GM23248 (cell line): ENCODE measurements at regions not wholly inside any gene's neighbourhood (a gene's known extent, or its start where the extent isn't known, plus 50 kb on each side); places are given as distances from the start of the nearest gene placed in this dataset.

Experiments used
- DNase-seq: peaks from one replicate; pipeline ENCODE4 v3.0.0-alpha.2; 2015
- H2AFZ ChIP-seq: fragments of 200-600 bp; sonication (generic); 2 replicates; pipeline ENCODE4 v1.6.1; 2016; ENCODE audit warnings: antibody characterized with exemption
- H3F3A ChIP-seq: fragments of 200-600 bp; sonication (generic); 2 replicates; pipeline ENCODE4 v1.6.1; 2016; ENCODE audit warnings: mild to moderate bottlenecking, antibody characterized with exemption, mixed run types; ENCODE audit not compliant: insufficient read depth
- H3K27ac ChIP-seq: fragments of 200-600 bp; sonication (generic); 2 replicates; pipeline ENCODE4 v1.5.1; 2016; ENCODE audit warnings: mild to moderate bottlenecking
- H3K27me3 ChIP-seq: fragments of 200-600 bp; sonication (generic); replicated peaks from 2 replicates; pipeline ENCODE4 v1.6.1; 2016; ENCODE audit warnings: mild to moderate bottlenecking; ENCODE audit not compliant: insufficient read depth
- H3K36me3 ChIP-seq: fragments of 200-600 bp; sonication (generic); 2 replicates; pipeline ENCODE4 v1.6.1; 2016; ENCODE audit warnings: low read depth, mild to moderate bottlenecking
- H3K4me1 ChIP-seq: fragments of 200-600 bp; sonication (generic); 2 replicates; pipeline ENCODE4 v1.6.1; 2016; ENCODE audit warnings: mild to moderate bottlenecking; ENCODE audit not compliant: insufficient read depth
- H3K4me2 ChIP-seq: fragments of 200-600 bp; sonication (generic); one replicate; pipeline ENCODE4 v1.6.1; 2016; ENCODE audit warnings: mild to moderate bottlenecking; ENCODE audit not compliant: unreplicated experiment
- H3K4me3 ChIP-seq: fragments of 200-600 bp; sonication (generic); 2 replicates; pipeline ENCODE4 v1.5.1; 2016; ENCODE audit warnings: mild to moderate bottlenecking
- H3K79me2 ChIP-seq: fragments of 200-600 bp; sonication (generic); 2 replicates; pipeline ENCODE4 v1.6.1; 2016; ENCODE audit warnings: mild to moderate bottlenecking; ENCODE audit not compliant: insufficient read depth
- H3K9ac ChIP-seq: fragments of 200-600 bp; sonication (generic); 2 replicates; pipeline ENCODE4 v1.6.1; 2016; ENCODE audit warnings: mild to moderate bottlenecking
- H3K9me2 ChIP-seq: fragments of 200-600 bp; sonication (generic); 2 replicates; pipeline ENCODE4 v1.6.1; 2016; ENCODE audit warnings: mixed run types, mild to moderate bottlenecking, moderate library complexity; ENCODE audit not compliant: insufficient read depth
- H3K9me3 ChIP-seq: fragments of 200-600 bp; sonication (generic); one replicate; pipeline ENCODE4 v1.6.1; 2017; ENCODE audit warnings: low read depth
- H4K20me1 ChIP-seq: fragments of 200-600 bp; sonication (generic); 2 replicates; pipeline ENCODE4 v1.6.0; 2016; ENCODE audit not compliant: insufficient read depth
- EZH2 ChIP-seq: fragments of 200-600 bp; sonication (generic); IDR thresholded peaks from 2 replicates; pipeline ENCODE4 v1.6.1; 2018; ENCODE audit warnings: antibody characterized with exemption, mild to moderate bottlenecking; ENCODE audit not compliant: insufficient read depth, poor library complexity, severe bottlenecking
- EZH2phosphoT487 ChIP-seq: fragments of 200-600 bp; sonication (generic); IDR thresholded peaks from 2 replicates; pipeline ENCODE4 v1.6.1; 2018; ENCODE audit warnings: antibody characterized with exemption, moderate library complexity, mild to moderate bottlenecking, low read depth; ENCODE audit not compliant: insufficient read depth
- WGBS, 2 experiments: methylation state at CpG; one replicate each; pipeline ENCODE4 v1.1.6; 2015 to 2017; ENCODE audit warnings: low lambda C conversion rate in 2 of 2, low coverage in 1 of 2; ENCODE audit errors: missing lambda C conversion rate in 2 of 2; 5-methylcytosine and 5-hydroxymethylcytosine counted together
- in situ Hi-C: fragments of 300-500 bp; cut with MboI; formaldehyde crosslinking; loops from 2 replicates; pipeline ENCODE4 v1.15.0; 2020

DNA sequence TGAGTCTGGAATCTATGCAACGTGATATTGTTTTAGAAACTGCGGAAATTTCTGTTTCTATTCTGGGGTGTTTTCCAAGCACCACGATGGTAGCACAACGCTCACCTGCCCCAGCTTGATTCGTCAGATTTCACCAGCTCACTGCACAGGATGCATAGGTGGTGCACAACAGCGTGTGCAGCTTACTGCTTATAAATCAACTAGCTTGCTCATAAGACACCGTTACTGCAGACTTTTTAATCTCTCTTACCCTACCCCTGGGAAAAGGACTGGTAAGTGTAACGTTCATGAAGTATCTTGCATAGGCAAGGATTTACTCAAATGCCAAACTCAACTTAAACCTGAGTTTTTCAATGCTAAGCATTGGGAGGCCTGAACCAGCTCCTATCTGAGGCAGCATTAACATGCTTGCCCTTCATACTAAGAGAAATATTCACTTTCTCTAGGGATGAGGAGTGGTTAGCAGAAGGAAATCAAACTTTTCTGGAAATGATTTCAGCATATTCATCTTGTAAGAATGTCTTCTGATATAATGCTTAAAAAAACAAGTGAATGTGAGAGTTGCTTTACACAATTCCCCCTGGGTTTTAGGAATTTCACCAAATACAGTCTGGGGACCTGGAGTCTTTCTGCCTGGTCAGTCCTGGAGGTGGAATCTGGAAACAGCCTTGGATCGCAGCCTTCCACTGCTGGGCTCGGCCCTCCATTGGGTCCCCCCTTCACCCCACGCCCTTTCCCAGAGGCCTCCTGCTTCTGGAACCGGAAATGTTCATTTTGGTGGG is 100.6 kb downstream of the DACT2 start:
- Histone ChIP-seq H3K9me2 (no peaks in the 10 kb centered on the region), H3K4me3 (no peak overlapping the region), H3K4me2 (no peak overlapping the region), H3F3A (no peaks in the 10 kb centered on the region), H3K36me3 (no peaks in the 10 kb centered on the region), H3K9ac (no peak overlapping the region), H3K79me2 (no peaks in the 10 kb centered on the region), H3K27me3 (no peaks in the 10 kb centered on the region; the same call in 1 of the 2 replicates), H3K4me1 (peaks cover 4% of the 10 kb centered on the region; the same call in 1 of the 2 replicates), H3K27ac (no peak overlapping the region), H4K20me1 (no peaks in the 10 kb centered on the region), H3K9me3 (no peaks in the 10 kb centered on the region), H2AFZ (no peak overlapping the region)
- DNase-seq, result peak; percentile 50
- TF ChIP-seq EZH2phosphoT487, result no peak
- in situ Hi-C loops, result no loop called here
- 41 to 42% methylated on average over 12 of the region's 12 CpGs for WGBS, 2 experiments

DNA sequence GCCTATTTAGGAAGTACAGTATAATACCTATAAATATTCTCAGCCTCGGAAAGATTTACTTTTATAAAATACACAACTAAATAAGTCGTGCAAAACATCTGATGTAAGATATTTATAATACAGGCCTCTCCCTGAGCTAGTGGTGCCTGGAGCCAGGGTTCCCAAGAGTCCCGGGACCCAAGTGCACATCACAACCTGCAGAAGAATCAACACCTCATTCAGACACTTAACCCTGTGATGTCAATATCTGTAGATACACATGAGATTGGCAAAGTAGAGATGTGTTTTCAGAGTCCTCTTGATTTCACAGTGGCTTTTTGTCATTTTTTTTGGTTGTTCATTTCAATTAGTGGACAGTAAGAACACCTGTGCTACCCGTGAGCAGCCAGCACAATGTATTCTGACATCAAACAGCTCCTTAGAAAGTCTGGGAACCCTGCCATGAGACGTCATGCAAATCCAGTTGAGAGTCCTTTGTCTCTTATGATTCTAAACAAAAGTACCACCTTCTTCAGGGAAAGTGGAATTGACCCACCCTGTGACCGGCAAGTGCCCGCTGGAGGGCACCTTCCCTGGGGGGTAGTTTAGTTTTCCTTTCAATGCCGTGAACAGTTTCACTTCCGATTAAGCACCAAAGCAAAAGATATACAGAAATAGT is 101.6 kb downstream of the DACT2 start:
- no peaks in the 10 kb centered on the region for H3K36me3 ChIP-seq
- no peak overlapping the region for H3K4me2 ChIP-seq
- H3K9me3 ChIP-seq, result no peaks in the 10 kb centered on the region
- no peak overlapping the region for H3K4me3 ChIP-seq
- H4K20me1 ChIP-seq, result no peaks in the 10 kb centered on the region
- no peaks in the 10 kb centered on the region for H3K79me2 ChIP-seq
- peaks cover 4% of the 10 kb centered on the region; the same call in 1 of the 2 replicates for H3K4me1 ChIP-seq
- TF ChIP-seq EZH2 (no peak), EZH2phosphoT487 (no peak)
- H3K27ac ChIP-seq, result no peak overlapping the region
- DNase-seq, result no peak
- in situ Hi-C loops, result no loop called here
- no peak overlapping the region for H2AFZ ChIP-seq
- H3F3A ChIP-seq, result no peaks in the 10 kb centered on the region
- H3K9ac ChIP-seq, result no peak overlapping the region
- no peaks in the 10 kb centered on the region for H3K9me2 ChIP-seq
- WGBS, 2 experiments, result 59 to 65% methylated on average over 9 of the region's 9 CpGs
- no peaks in the 10 kb centered on the region for H3K27me3 ChIP-seq

DNA sequence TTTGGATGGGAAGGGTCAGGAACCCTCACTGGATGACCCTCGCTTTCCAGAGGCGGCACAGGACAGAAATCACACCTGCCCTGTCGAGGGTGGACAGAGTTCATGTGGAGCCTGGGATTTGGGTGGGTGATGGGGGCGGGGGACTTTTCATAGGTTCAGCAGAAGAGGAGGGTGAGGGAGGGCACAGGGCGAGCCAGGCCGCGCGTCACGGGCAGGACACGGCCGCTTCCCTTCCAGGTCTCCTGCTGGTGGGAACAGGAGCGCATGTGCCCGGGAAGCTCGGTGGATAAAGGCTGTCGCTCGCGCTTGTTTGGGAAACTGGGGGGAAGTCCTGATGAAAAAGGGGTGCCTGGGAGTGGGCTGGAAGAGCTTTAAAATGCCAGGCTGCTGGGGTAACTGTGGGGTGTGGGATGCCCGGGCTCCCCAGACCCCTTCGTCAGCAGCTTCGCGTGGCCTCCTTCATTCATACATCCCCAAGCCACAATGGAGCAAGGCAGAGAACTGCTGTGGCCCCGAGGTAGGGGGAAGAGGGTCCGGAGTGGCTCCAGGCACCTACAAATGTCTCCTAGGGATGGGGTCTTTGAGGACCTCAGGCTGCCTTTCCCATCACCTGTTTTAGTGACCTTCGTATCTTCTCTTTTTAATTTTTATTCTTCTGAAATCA is 102.2 kb downstream of the DACT2 start:
- Histone ChIP-seq H3K9ac (no peak overlapping the region), H3K9me3 (no peaks in the 10 kb centered on the region), H3K9me2 (no peaks in the 10 kb centered on the region), H4K20me1 (no peaks in the 10 kb centered on the region), H3K4me3 (no peak overlapping the region), H3K36me3 (no peaks in the 10 kb centered on the region), H3K79me2 (no peaks in the 10 kb centered on the region), H3K4me2 (no peak overlapping the region), H2AFZ (no peak overlapping the region), H3F3A (no peaks in the 10 kb centered on the region), H3K27me3 (no peaks in the 10 kb centered on the region), H3K4me1 (peaks cover 4% of the 10 kb centered on the region; the same call in 1 of the 2 replicates), H3K27ac (no peak overlapping the region)
- in situ Hi-C loops, result no loop called here
- TF ChIP-seq EZH2phosphoT487 (no peak), EZH2 (no peak)
- 82 to 88% methylated on average over 13 to 24 of the region's 24 CpGs for WGBS, 2 experiments
- DNase-seq, result no peak

DNA sequence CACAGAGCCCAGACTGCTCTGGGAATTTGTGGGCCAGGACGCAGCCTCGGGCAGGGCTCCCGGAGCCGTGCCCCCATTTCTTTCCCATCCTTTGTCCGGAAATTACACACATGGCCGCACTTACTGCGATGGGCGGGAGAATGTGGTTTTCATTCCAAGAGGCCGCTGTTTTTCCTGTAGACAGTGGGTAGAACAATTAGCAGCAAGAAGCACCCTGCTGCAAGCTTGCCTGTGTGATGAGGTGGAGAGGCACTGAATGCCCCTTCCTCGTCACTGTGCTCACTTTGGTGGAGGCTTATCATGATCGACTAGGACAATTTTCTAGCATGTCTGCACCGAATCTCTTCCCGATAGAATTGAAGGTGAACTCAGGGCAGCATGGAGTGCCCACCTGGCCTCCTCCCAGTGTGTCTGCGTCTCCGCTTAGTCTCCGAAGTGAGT is 102.8 kb downstream of the DACT2 start:
- Histone ChIP-seq H3K27me3 (no peaks in the 10 kb centered on the region), H3K9me3 (no peaks in the 10 kb centered on the region), H2AFZ (no peak overlapping the region), H3K4me3 (no peak overlapping the region), H3K36me3 (no peaks in the 10 kb centered on the region), H3K4me1 (peaks cover 4% of the 10 kb centered on the region; the same call in 1 of the 2 replicates), H3F3A (no peaks in the 10 kb centered on the region), H3K4me2 (no peak overlapping the region), H3K9ac (no peak overlapping the region), H3K79me2 (no peaks in the 10 kb centered on the region), H3K9me2 (no peaks in the 10 kb centered on the region), H3K27ac (no peak overlapping the region), H4K20me1 (no peaks in the 10 kb centered on the region)
- TF ChIP-seq EZH2phosphoT487, result no peak
- TF ChIP-seq EZH2, result no peak
- 31 to 32% methylated on average over 16 of the region's 16 CpGs for WGBS, 2 experiments
- in situ Hi-C loops, result no loop called here
- DNase-seq, result peak; percentile 22
